ENCODE measurements at regions not wholly inside any gene's neighbourhood (a gene's known extent, or its start where the extent isn't known, plus 50 kb on each side); places are given as distances from the start of the nearest gene placed in this dataset.
"Not testable (repeated sequence)": the region's sequence is repeated elsewhere in the genome, so short reads cannot be mapped to it uniquely, and the experiment has no call there.

GRCh38 chr6:160804639-160805038 lies 102.6 kb downstream of the PLG start:
- DNase-seq (ENCODE audit: low read depth), result no peak

- DNase-seq (ENCODE audit: low read depth), result no peak
These were observed 106.2 kb downstream of the PLG start for GRCh38 chr6:160808263-160808662.

GRCh38 chr6:160810238-160810637 lies 108.2 kb downstream of the PLG start:
- DNase-seq (ENCODE audit: low read depth), result no peak

- no peak for DNase-seq (ENCODE audit: low read depth)
These were observed 110.1 kb downstream of the PLG start for GRCh38 chr6:160812097-160812496.

- no peak for DNase-seq (ENCODE audit: low read depth)
These were observed 116.9 kb downstream of the PLG start for GRCh38 chr6:160818934-160819333.

GRCh38 chr6:160820661-160821060 lies 118.6 kb downstream of the PLG start:
- DNase-seq (ENCODE audit: low read depth), result not testable (repeated sequence)

- no peak for DNase-seq (ENCODE audit: low read depth)
These were observed 129.7 kb downstream of the PLG start for GRCh38 chr6:160831739-160832138.

- DNase-seq (ENCODE audit: low read depth), result no peak
These were observed 130.4 kb downstream of the PLG start for GRCh38 chr6:160832422-160832821.

GRCh38 chr6:160837146-160837545 lies 135.1 kb downstream of the PLG start:
- DNase-seq (ENCODE audit: low read depth), result no peak

- DNase-seq (ENCODE audit: low read depth), result no peak
These were observed 140.5 kb upstream of the MAP3K4 start for GRCh38 chr6:160851031-160851430.

- DNase-seq (ENCODE audit: low read depth), result no peak
These were observed 137.6 kb upstream of the MAP3K4 start for GRCh38 chr6:160853946-160854345.

GRCh38 chr6:160858886-160859285 lies 132.7 kb upstream of the MAP3K4 start:
- DNase-seq (ENCODE audit: low read depth), result no peak

GRCh38 chr6:160859822-160860221 lies 131.7 kb upstream of the MAP3K4 start:
- peak; percentile 1 for DNase-seq (ENCODE audit: low read depth)

- DNase-seq (ENCODE audit: low read depth), result no peak
These were observed 129.7 kb upstream of the MAP3K4 start for GRCh38 chr6:160861824-160862223.

GRCh38 chr6:160863782-160864181 lies 127.8 kb upstream of the MAP3K4 start:
- DNase-seq (ENCODE audit: low read depth), result no peak

GRCh38 chr6:160871320-160871719 lies 120.2 kb upstream of the MAP3K4 start:
- no peak for DNase-seq (ENCODE audit: low read depth)

GRCh38 chr6:160881148-160881808 lies 110.3 kb upstream of the MAP3K4 start:
- DNase-seq (ENCODE audit: low read depth), result no peak

GRCh38 chr6:160882006-160882405 lies 109.6 kb upstream of the MAP3K4 start:
- DNase-seq (ENCODE audit: low read depth), result no peak

- peak; percentile 24 for DNase-seq (ENCODE audit: low read depth)
These were observed 108.7 kb upstream of the MAP3K4 start for GRCh38 chr6:160882791-160883279.

GRCh38 chr6:160883560-160883959 lies 108.0 kb upstream of the MAP3K4 start:
- no peak for DNase-seq (ENCODE audit: low read depth)

- DNase-seq (ENCODE audit: low read depth), result no peak
These were observed 107.6 kb upstream of the MAP3K4 start for GRCh38 chr6:160883999-160884398.

GRCh38 chr6:160889148-160889547 lies 102.4 kb upstream of the MAP3K4 start:
- not testable (repeated sequence) for DNase-seq (ENCODE audit: low read depth)

GRCh38 chr6:160891690-160892089 lies 99.9 kb upstream of the MAP3K4 start:
- DNase-seq (ENCODE audit: low read depth), result no peak

GRCh38 chr6:160895562-160895961 lies 96.0 kb upstream of the MAP3K4 start:
- DNase-seq (ENCODE audit: low read depth), result no peak

Measured in HT1080 (cell line).